ENCODE measurements at regions not wholly inside any gene's neighbourhood (a gene's known extent, or its start where the extent isn't known, plus 50 kb on each side); places are given as distances from the start of the nearest gene placed in this dataset.
A peak's percentile ranks its signal among the peaks of the same experiment; 100 is the strongest.

- ATAC-seq (replicated peaks in 1 of 4) (no peak), DNase-seq (no peak)
- H3K27me3 Mint-ChIP-seq = peaks cover 1 to 3% of the 10 kb centered on the region in 2 donors
- no peak overlapping the region for H3K4me3 Mint-ChIP-seq
- WGBS (ENCODE audit: insufficient coverage) = no CpG with 5 or more reads among the region's 2 CpGs
- POLR2A ChIA-PET = no interaction called here
- Histone ChIP-seq H3K9me3 (no peaks in the 10 kb centered on the region), H3K36me3 (ENCODE audit: control insufficient read depth in 2 of 2, extremely low read depth in 1 of 2, insufficient read depth in 1 of 2, low read length in 1 of 2) (no peaks in the 10 kb centered on the region), H3K27me3 (replicated peaks in 1 of 2; ENCODE audit: control insufficient read depth in 2 of 2, extremely low read depth in 1 of 2, insufficient read depth in 2 of 2, low read length in 1 of 2) (no peaks in the 10 kb centered on the region), H3K4me3 (ENCODE audit: control insufficient read depth in 1 of 2, extremely low read depth in 1 of 2, low read length in 1 of 2) (no peak overlapping the region), H3K4me1 (ENCODE audit: control insufficient read depth in 1 of 2, extremely low read depth in 1 of 2, insufficient read depth in 2 of 2, low read length in 2 of 2) (peaks cover 35 to 45% of the 10 kb centered on the region in 2 experiments), H3K27ac (ENCODE audit: low read length) (no peak overlapping the region)
- no peak overlapping the region for H3K27ac Mint-ChIP-seq
- H3K4me1 Mint-ChIP-seq = peaks cover 45 to 49% (median 47%) of the 10 kb centered on the region in 3 donors
- H3K9me3 Mint-ChIP-seq = no peaks in the 10 kb centered on the region
- no peaks in the 10 kb centered on the region for H3K36me3 Mint-ChIP-seq
- CTCF ChIA-PET = interaction anchor here in 1 of 2 donors (0.5 kb wide), 1 partner anchor 562 kb away, joined by 3 read pairs; no protein-coding TSS in a partner anchor
These were observed 249.1 kb upstream of the PREP start for GRCh38 chr6:105651969-105652368.

DNA sequence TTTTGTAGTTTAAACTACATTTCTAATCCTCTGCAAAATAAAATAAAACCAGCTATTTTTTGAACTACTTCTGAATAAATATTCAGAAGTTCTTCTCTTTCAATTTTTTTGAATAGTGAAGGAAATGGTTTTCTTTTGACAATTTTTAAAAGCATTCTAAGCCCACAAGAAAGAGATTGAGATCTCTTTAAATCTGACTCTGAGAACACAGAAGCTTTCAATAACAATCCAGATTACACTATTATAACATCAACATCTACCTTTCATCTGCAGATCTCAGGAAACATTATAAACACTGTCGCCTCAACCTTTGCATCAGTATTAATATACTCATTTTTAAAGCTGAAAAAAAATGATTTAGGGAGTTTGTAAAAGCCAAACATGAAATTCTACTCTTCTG lies 247.5 kb upstream of the PREP start:
- WGBS (ENCODE audit: insufficient coverage) = no CpG with 5 or more reads among the region's 1 CpG
- peaks cover 55 to 64% (median 60%) of the 10 kb centered on the region in 3 donors for H3K4me1 Mint-ChIP-seq
- ChIA-PET CTCF (interaction anchor here in 1 of 2 donors (1.0 kb wide), 1 partner anchor 80 kb away, joined by 3 read pairs; no protein-coding TSS in a partner anchor), POLR2A (interaction anchor here (0.6 to 1.4 kb wide), 3 partner anchors 30 to 193 kb away, joined by 3 read pairs; no protein-coding TSS in a partner anchor)
- Histone ChIP-seq H3K4me3 (ENCODE audit: control insufficient read depth in 1 of 2, extremely low read depth in 1 of 2, low read length in 1 of 2) (no peak overlapping the region), H3K27ac (ENCODE audit: low read length) (no peak overlapping the region), H3K27me3 (replicated peaks in 1 of 2; ENCODE audit: control insufficient read depth in 2 of 2, extremely low read depth in 1 of 2, insufficient read depth in 2 of 2, low read length in 1 of 2) (no peaks in the 10 kb centered on the region), H3K4me1 (ENCODE audit: control insufficient read depth in 1 of 2, extremely low read depth in 1 of 2, insufficient read depth in 2 of 2, low read length in 2 of 2) (peaks cover 45 to 54% of the 10 kb centered on the region in 2 experiments), H3K36me3 (ENCODE audit: control insufficient read depth in 2 of 2, extremely low read depth in 1 of 2, insufficient read depth in 1 of 2, low read length in 1 of 2) (no peaks in the 10 kb centered on the region), H3K9me3 (no peaks in the 10 kb centered on the region)
- peak overlapping the region; percentile 73 to 79 for H3K27ac Mint-ChIP-seq
- no peak for DNase-seq
- peak overlapping the region in 1 of 3 donors; percentile 35 for H3K4me3 Mint-ChIP-seq
- no peaks in the 10 kb centered on the region for H3K36me3 Mint-ChIP-seq
- H3K27me3 Mint-ChIP-seq = peaks cover 1 to 3% of the 10 kb centered on the region in 2 donors
- peak in 1 of 4 experiments; percentile 41 for ATAC-seq (replicated peaks in 1 of 4)
- H3K9me3 Mint-ChIP-seq = no peaks in the 10 kb centered on the region

DNA sequence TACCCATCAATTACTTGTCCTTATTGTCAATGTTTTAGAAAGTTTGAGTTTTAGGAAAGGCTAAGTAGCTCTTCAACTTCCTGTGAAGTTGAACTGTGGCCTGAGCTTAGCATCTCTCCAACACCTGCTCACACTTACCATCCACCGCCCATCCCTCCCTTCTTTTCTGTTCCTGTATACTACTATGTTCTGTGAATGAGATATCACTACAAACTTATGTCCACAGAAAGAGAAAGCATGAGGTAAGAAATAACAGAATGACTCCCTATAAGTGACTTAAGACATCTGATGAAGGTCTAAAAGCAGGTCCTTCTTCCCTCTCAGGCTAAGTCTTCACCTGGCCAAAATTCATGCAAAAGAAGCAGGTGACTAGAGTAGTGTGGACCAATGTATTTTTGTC lies 246.3 kb upstream of the PREP start:
- ChIA-PET CTCF (interaction anchor here (0.7 kb wide), 2 partner anchors 8 to 566 kb away, joined by 4 read pairs; no protein-coding TSS in a partner anchor), POLR2A (interaction anchor here (0.6 to 0.7 kb wide), 3 partner anchors 192 to 1000 kb away, joined by 3 to 6 read pairs (median 5); no protein-coding TSS in a partner anchor)
- H3K27ac Mint-ChIP-seq = peak overlapping the region; percentile 40 to 60

GRCh38 chr6:105648276-105648675 lies 245.4 kb upstream of the PREP start:
- ChIA-PET CTCF (interaction anchor here in 1 of 2 donors (0.7 kb wide), 1 partner anchor 74 kb away, joined by 3 read pairs; no protein-coding TSS in a partner anchor), POLR2A (interaction anchor here in 1 of 2 donors (0.6 to 0.7 kb wide), 2 partner anchors 191 to 371 kb away, joined by 5 to 6 read pairs; no protein-coding TSS in a partner anchor)
- DNase-seq (peak in 3 of 35 experiments; percentile 3 to 60 (median 14)), ATAC-seq (replicated peaks in 1 of 4) (peak in 1 of 4 experiments; percentile 17)
- H3K36me3 ChIP-seq (ENCODE audit: control insufficient read depth in 2 of 2, extremely low read depth in 1 of 2, insufficient read depth in 1 of 2, low read length in 1 of 2) = no peaks in the 10 kb centered on the region
- H3K27ac ChIP-seq (ENCODE audit: low read length) = peak overlapping the region; percentile 49
- H3K9me3 ChIP-seq = no peaks in the 10 kb centered on the region
- Mint-ChIP-seq H3K27me3 (peaks cover 1 to 3% of the 10 kb centered on the region in 2 donors), H3K4me1 (peaks cover 71 to 84% (median 74%) of the 10 kb centered on the region in 3 donors), H3K4me3 (peak overlapping the region in 1 of 3 donors; percentile 46), H3K27ac (peak overlapping the region; percentile 15 to 76), H3K36me3 (no peaks in the 10 kb centered on the region), H3K9me3 (no peaks in the 10 kb centered on the region)
- WGBS (ENCODE audit: insufficient coverage) = 40% methylated on average over 1 of the region's 4 CpGs
- no peaks in the 10 kb centered on the region for H3K27me3 ChIP-seq (replicated peaks in 1 of 2; ENCODE audit: control insufficient read depth in 2 of 2, extremely low read depth in 1 of 2, insufficient read depth in 2 of 2, low read length in 1 of 2)
- H3K4me1 ChIP-seq (ENCODE audit: control insufficient read depth in 1 of 2, extremely low read depth in 1 of 2, insufficient read depth in 2 of 2, low read length in 2 of 2) = peaks cover 62 to 68% of the 10 kb centered on the region in 2 experiments
- no peak overlapping the region for H3K4me3 ChIP-seq (ENCODE audit: control insufficient read depth in 1 of 2, extremely low read depth in 1 of 2, low read length in 1 of 2)

More for the DNA sequence above, 246.3 kb upstream of the PREP start:
- ATAC-seq (replicated peaks in 1 of 4) (no peak), DNase-seq (peak in 1 of 35 experiments; percentile 14)
- H3K36me3 ChIP-seq (ENCODE audit: control insufficient read depth in 2 of 2, extremely low read depth in 1 of 2, insufficient read depth in 1 of 2, low read length in 1 of 2) = no peaks in the 10 kb centered on the region
- peak overlapping the region; percentile 49 for H3K27ac ChIP-seq (ENCODE audit: low read length)
- H3K4me1 ChIP-seq (ENCODE audit: control insufficient read depth in 1 of 2, extremely low read depth in 1 of 2, insufficient read depth in 2 of 2, low read length in 2 of 2) = peaks cover 54 to 60% of the 10 kb centered on the region in 2 experiments
- H3K9me3 ChIP-seq = no peaks in the 10 kb centered on the region
- H3K4me3 Mint-ChIP-seq = peak overlapping the region in 1 of 3 donors; percentile 46
- H3K27me3 Mint-ChIP-seq = peaks cover 1 to 3% of the 10 kb centered on the region in 2 donors
- no peaks in the 10 kb centered on the region for H3K27me3 ChIP-seq (replicated peaks in 1 of 2; ENCODE audit: control insufficient read depth in 2 of 2, extremely low read depth in 1 of 2, insufficient read depth in 2 of 2, low read length in 1 of 2)
- no peaks in the 10 kb centered on the region for H3K36me3 Mint-ChIP-seq
- H3K4me1 Mint-ChIP-seq = peaks cover 66 to 75% (median 68%) of the 10 kb centered on the region in 3 donors
- no peak overlapping the region for H3K4me3 ChIP-seq (ENCODE audit: control insufficient read depth in 1 of 2, extremely low read depth in 1 of 2, low read length in 1 of 2)
- H3K9me3 Mint-ChIP-seq = no peaks in the 10 kb centered on the region
- no CpG with 5 or more reads among the region's 1 CpG for WGBS (ENCODE audit: insufficient coverage)

DNA sequence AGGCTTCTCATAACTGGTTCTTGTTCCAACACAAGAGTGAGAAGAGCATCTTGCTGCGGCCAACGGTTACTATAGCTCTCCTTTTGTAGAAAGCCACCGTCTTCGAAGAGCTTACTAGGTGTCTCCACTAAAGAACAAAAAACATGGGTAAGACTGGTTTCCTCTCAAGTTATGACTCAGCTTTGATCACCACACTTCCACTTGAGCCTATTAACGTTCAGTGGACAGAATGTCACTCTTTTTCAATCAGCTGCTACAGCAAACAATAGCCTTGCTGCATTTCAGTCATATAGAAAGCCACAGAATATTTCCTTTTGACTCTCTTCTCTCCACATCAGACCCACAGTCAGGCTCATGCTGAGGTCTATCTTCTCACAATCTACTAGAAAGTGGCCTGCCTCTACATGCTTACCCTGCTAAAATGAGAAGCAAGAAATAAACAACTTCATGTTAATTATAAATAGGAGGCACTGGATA lies 243.5 kb upstream of the PREP start:
- peak overlapping the region; percentile 59 for H3K27ac ChIP-seq (ENCODE audit: low read length)
- POLR2A ChIA-PET = interaction anchor here in 1 of 2 donors (0.6 kb wide), 1 partner anchor 18 kb away, joined by 3 read pairs; no protein-coding TSS in a partner anchor

DNA sequence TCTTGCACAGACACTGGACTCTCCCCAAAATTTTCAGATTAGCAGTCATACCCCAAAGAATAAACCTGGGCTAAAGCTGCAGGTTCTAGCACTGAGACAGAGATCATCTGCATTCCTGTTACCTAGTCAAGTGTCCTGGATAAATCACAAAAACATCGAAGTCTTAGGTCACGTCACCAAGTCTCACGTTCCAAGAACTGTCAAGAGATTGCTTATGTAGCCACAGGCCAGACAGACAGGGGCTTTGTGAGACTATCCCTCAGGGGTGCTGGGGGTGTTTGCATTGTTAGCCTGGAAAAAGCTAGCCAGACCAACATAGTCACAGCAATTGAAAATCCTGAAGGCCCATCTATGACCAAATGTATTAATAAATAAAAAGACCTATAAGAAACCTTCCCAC lies 243.1 kb upstream of the PREP start:
- WGBS (ENCODE audit: insufficient coverage) = 29% methylated on average over 3 of the region's 3 CpGs
- Histone ChIP-seq H3K4me1 (ENCODE audit: control insufficient read depth in 1 of 2, extremely low read depth in 1 of 2, insufficient read depth in 2 of 2, low read length in 2 of 2) (peaks cover 55 to 58% of the 10 kb centered on the region in 2 experiments), H3K9me3 (no peaks in the 10 kb centered on the region), H3K36me3 (ENCODE audit: control insufficient read depth in 2 of 2, extremely low read depth in 1 of 2, insufficient read depth in 1 of 2, low read length in 1 of 2) (no peaks in the 10 kb centered on the region), H3K4me3 (ENCODE audit: control insufficient read depth in 1 of 2, extremely low read depth in 1 of 2, low read length in 1 of 2) (no peak overlapping the region), H3K27me3 (replicated peaks in 1 of 2; ENCODE audit: control insufficient read depth in 2 of 2, extremely low read depth in 1 of 2, insufficient read depth in 2 of 2, low read length in 1 of 2) (no peaks in the 10 kb centered on the region), H3K27ac (ENCODE audit: low read length) (peak overlapping the region; percentile 59)
- ATAC-seq (replicated peaks in 1 of 4) (peak in 1 of 4 experiments; percentile 19), DNase-seq (peak in 1 of 35 experiments; percentile 44)
- CTCF ChIA-PET = no interaction called here
- H3K27ac Mint-ChIP-seq = peak overlapping the region; percentile 80 to 81
- peaks cover 1 to 3% of the 10 kb centered on the region in 2 donors for H3K27me3 Mint-ChIP-seq
- H3K9me3 Mint-ChIP-seq = no peaks in the 10 kb centered on the region
- no peaks in the 10 kb centered on the region for H3K36me3 Mint-ChIP-seq
- POLR2A ChIA-PET = interaction anchor here in 1 of 2 donors (0.6 kb wide), 1 partner anchor 18 kb away, joined by 3 read pairs; no protein-coding TSS in a partner anchor
- H3K4me1 Mint-ChIP-seq = peaks cover 61 to 76% (median 68%) of the 10 kb centered on the region in 3 donors
- H3K4me3 Mint-ChIP-seq = no peak overlapping the region

More for the DNA sequence above, 243.5 kb upstream of the PREP start:
- no peaks in the 10 kb centered on the region for H3K36me3 ChIP-seq (ENCODE audit: control insufficient read depth in 2 of 2, extremely low read depth in 1 of 2, insufficient read depth in 1 of 2, low read length in 1 of 2)
- peak overlapping the region; percentile 80 to 81 for H3K27ac Mint-ChIP-seq
- no peaks in the 10 kb centered on the region for H3K9me3 Mint-ChIP-seq
- H3K36me3 Mint-ChIP-seq = no peaks in the 10 kb centered on the region
- no peaks in the 10 kb centered on the region for H3K9me3 ChIP-seq
- H3K4me3 Mint-ChIP-seq = peak overlapping the region in 1 of 3 donors; percentile 14
- CTCF ChIA-PET = interaction anchor here in 1 of 2 donors (1.2 kb wide), 1 partner anchor 577 kb away, joined by 3 read pairs; no protein-coding TSS in a partner anchor
- DNase-seq (peak in 20 of 35 experiments; percentile 2 to 73 (median 14)), ATAC-seq (replicated peaks in 1 of 4) (peak; percentile 62 to 82 (median 69))
- no peak overlapping the region for H3K4me3 ChIP-seq (ENCODE audit: control insufficient read depth in 1 of 2, extremely low read depth in 1 of 2, low read length in 1 of 2)
- peaks cover 66 to 79% (median 71%) of the 10 kb centered on the region in 3 donors for H3K4me1 Mint-ChIP-seq
- 0% methylated on average over 5 of the region's 5 CpGs for WGBS (ENCODE audit: insufficient coverage)
- H3K27me3 Mint-ChIP-seq = peaks cover 1 to 3% of the 10 kb centered on the region in 2 donors
- no peaks in the 10 kb centered on the region for H3K27me3 ChIP-seq (replicated peaks in 1 of 2; ENCODE audit: control insufficient read depth in 2 of 2, extremely low read depth in 1 of 2, insufficient read depth in 2 of 2, low read length in 1 of 2)
- peaks cover 55 to 60% of the 10 kb centered on the region in 2 experiments for H3K4me1 ChIP-seq (ENCODE audit: control insufficient read depth in 1 of 2, extremely low read depth in 1 of 2, insufficient read depth in 2 of 2, low read length in 2 of 2)
